ENCODE measurements at regions not wholly inside any gene's neighbourhood (a gene's known extent, or its start where the extent isn't known, plus 50 kb on each side); places are given as distances from the start of the nearest gene placed in this dataset.

GRCh38 chr1:87202451-87202850 lies 126.2 kb upstream of the LMO4 start:
- TF ChIP-seq NFIC (IDR thresholded peaks at IDR 0.05; ENCODE audit: borderline replicate concordance), result no peak
- TF ChIP-seq, protein P1, sequence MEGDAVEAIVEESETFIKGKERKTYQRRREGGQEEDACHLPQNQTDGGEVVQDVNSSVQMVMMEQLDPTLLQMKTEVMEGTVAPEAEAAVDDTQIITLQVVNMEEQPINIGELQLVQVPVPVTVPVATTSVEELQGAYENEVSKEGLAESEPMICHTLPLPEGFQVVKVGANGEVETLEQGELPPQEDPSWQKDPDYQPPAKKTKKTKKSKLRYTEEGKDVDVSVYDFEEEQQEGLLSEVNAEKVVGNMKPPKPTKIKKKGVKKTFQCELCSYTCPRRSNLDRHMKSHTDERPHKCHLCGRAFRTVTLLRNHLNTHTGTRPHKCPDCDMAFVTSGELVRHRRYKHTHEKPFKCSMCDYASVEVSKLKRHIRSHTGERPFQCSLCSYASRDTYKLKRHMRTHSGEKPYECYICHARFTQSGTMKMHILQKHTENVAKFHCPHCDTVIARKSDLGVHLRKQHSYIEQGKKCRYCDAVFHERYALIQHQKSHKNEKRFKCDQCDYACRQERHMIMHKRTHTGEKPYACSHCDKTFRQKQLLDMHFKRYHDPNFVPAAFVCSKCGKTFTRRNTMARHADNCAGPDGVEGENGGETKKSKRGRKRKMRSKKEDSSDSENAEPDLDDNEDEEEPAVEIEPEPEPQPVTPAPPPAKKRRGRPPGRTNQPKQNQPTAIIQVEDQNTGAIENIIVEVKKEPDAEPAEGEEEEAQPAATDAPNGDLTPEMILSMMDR (IDR thresholded peaks at IDR 0.05), result no peak
- no peak for TF ChIP-seq RAD21 (IDR thresholded peaks at IDR 0.05; ENCODE audit: low read length)
- no peak for TF ChIP-seq ZBTB33 (IDR thresholded peaks at IDR 0.05; ENCODE audit: borderline replicate concordance, low read depth)
- no peak for TF ChIP-seq RXRA (IDR thresholded peaks at IDR 0.05; ENCODE audit: borderline replicate concordance, low read depth)
- TF ChIP-seq, protein P2, sequence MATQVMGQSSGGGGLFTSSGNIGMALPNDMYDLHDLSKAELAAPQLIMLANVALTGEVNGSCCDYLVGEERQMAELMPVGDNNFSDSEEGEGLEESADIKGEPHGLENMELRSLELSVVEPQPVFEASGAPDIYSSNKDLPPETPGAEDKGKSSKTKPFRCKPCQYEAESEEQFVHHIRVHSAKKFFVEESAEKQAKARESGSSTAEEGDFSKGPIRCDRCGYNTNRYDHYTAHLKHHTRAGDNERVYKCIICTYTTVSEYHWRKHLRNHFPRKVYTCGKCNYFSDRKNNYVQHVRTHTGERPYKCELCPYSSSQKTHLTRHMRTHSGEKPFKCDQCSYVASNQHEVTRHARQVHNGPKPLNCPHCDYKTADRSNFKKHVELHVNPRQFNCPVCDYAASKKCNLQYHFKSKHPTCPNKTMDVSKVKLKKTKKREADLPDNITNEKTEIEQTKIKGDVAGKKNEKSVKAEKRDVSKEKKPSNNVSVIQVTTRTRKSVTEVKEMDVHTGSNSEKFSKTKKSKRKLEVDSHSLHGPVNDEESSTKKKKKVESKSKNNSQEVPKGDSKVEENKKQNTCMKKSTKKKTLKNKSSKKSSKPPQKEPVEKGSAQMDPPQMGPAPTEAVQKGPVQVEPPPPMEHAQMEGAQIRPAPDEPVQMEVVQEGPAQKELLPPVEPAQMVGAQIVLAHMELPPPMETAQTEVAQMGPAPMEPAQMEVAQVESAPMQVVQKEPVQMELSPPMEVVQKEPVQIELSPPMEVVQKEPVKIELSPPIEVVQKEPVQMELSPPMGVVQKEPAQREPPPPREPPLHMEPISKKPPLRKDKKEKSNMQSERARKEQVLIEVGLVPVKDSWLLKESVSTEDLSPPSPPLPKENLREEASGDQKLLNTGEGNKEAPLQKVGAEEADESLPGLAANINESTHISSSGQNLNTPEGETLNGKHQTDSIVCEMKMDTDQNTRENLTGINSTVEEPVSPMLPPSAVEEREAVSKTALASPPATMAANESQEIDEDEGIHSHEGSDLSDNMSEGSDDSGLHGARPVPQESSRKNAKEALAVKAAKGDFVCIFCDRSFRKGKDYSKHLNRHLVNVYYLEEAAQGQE (IDR thresholded peaks at IDR 0.05; ENCODE audit: low read depth, low read length), result no peak
- no peak for TF ChIP-seq RFX5 (IDR thresholded peaks at IDR 0.05; ENCODE audit: low read length)
- no peak for TF ChIP-seq SMC3 (IDR thresholded peaks at IDR 0.05; ENCODE audit: low read depth, low read length)
- TF ChIP-seq POLR2AphosphoS5 (IDR thresholded peaks at IDR 0.05; ENCODE audit: low read depth, low read length), result no peak
- no peak for TF ChIP-seq FOXM1 (IDR thresholded peaks at IDR 0.05; ENCODE audit: low read depth)
- TF ChIP-seq MXI1 (IDR thresholded peaks at IDR 0.05; ENCODE audit: low read depth, low read length), result no peak

Measured in SK-N-SH (cell line).